ENCODE measurements at regions not wholly inside any gene's neighbourhood (a gene's known extent, or its start where the extent isn't known, plus 50 kb on each side); places are given as distances from the start of the nearest gene placed in this dataset.

DNA sequence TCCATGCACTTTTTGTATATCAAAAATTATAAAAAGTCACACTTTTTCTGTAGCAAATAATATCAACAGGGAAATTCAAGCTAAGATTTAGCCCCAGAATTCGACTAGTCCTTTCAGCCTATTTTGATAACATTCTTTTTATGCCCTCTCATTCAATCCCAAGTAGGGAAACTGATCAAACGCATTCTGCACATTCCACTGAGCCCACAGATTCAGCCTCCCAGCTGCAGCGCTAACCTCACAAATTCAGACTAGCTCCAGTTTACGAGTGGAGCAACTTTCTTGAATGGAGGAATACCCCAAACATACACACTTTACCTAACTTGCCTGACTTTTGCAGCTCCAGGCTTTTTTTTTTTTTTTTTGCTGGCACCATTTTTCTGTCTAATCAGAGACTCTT, 70.3 kb upstream of the HEY2 start:
- POLR2A ChIA-PET (ENCODE audit: unreplicated experiment) = interaction anchor here (0.6 kb wide), 1 partner anchor 20 kb away, joined by 3 read pairs; no protein-coding TSS in a partner anchor
- Histone ChIP-seq H3K9me1 (ENCODE audit: insufficient read depth, low read length) (no peaks in the 10 kb centered on the region), H3K36me3 (ENCODE audit: control insufficient read depth, insufficient read depth, low read length) (no peaks in the 10 kb centered on the region), H3K56ac (ENCODE audit: extremely low read depth, insufficient read depth, low read length) (no peak overlapping the region), H2BK5ac (ENCODE audit: low read depth, low read length, poor library complexity, severe bottlenecking) (no peak overlapping the region), H3K4me3 (ENCODE audit: insufficient read depth, low read depth, low read length) (no peak overlapping the region), H3K23ac (ENCODE audit: low read depth, low read length) (no peak overlapping the region), H2BK15ac (ENCODE audit: low read depth, low read length) (no peak overlapping the region), H2BK120ac (ENCODE audit: low read depth, low read length) (no peak overlapping the region), H4K20me1 (ENCODE audit: insufficient read depth, low read length) (no peaks in the 10 kb centered on the region), H2BK20ac (ENCODE audit: low read depth, low read length) (no peak overlapping the region), H3K9ac (ENCODE audit: low read depth, low read length) (no peak overlapping the region), H4K5ac (ENCODE audit: low read depth, low read length) (no peak overlapping the region), H3K79me1 (ENCODE audit: low read depth in 1 of 2, low read length in 2 of 2) (no peaks in the 10 kb centered on the region), H3K18ac (ENCODE audit: low read depth, low read length) (no peak overlapping the region), H3K4me2 (ENCODE audit: low read depth, low read length) (no peak overlapping the region), H2AK9ac (replicated peaks; ENCODE audit: low read depth, low read length, poor library complexity) (no peak overlapping the region), H4K91ac (ENCODE audit: insufficient read depth, low read depth, low read length) (no peak overlapping the region), H3K14ac (replicated peaks; ENCODE audit: low read depth, low read length) (no peak overlapping the region), H3K9me3 (ENCODE audit: control insufficient read depth, insufficient read depth, low read length) (no peaks in the 10 kb centered on the region), H2AFZ (replicated peaks; ENCODE audit: low read length, poor library complexity) (no peak overlapping the region), H3K27ac (ENCODE audit: insufficient read depth, low read length) (no peak overlapping the region), H4K8ac (ENCODE audit: low read depth in 2 of 2, low read length in 2 of 2) (no peak overlapping the region), H3K27me3 (ENCODE audit: control insufficient read depth, insufficient read depth, low read length) (no peaks in the 10 kb centered on the region), H3K4ac (ENCODE audit: low read depth, low read length) (no peak overlapping the region), H2AK5ac (ENCODE audit: low read depth, low read length) (no peak overlapping the region), H3K4me1 (ENCODE audit: control insufficient read depth, insufficient read depth, low read length) (no peaks in the 10 kb centered on the region)
- CTCF ChIA-PET = no interaction called here
- no TSS peak for BruUV-seq (replicated peaks)
- WGBS, 2 experiments (ENCODE audit: extremely low coverage in 2 of 2, insufficient read length in 1 of 2) = 0% methylated on average over 1 of the region's 4 CpGs; no CpG with 5 or more reads in 1 of the 2 experiments
- dilution Hi-C loops (cut with HindIII; ENCODE audit: low sequenced_read_pairs, unreplicated experiment) = no loop called here
- no peak for TF ChIP-seq FOS (IDR thresholded peaks at IDR 0.05; ENCODE audit: low read depth, low read length)
- no peak for TF ChIP-seq MAZ (IDR thresholded peaks at IDR 0.05; ENCODE audit: borderline replicate concordance, low read depth, low read length)
- no peak for TF ChIP-seq CHD1 (IDR thresholded peaks at IDR 0.05; ENCODE audit: low read depth, low read length)
- TF ChIP-seq RAD21 (IDR thresholded peaks at IDR 0.05; ENCODE audit: low read length) = no peak
- TF ChIP-seq CEBPB (IDR thresholded peaks at IDR 0.05; ENCODE audit: low read depth, low read length) = no peak
- no peak for TF ChIP-seq MXI1 (IDR thresholded peaks at IDR 0.05; ENCODE audit: borderline replicate concordance, low read depth, low read length)
- TF ChIP-seq BHLHE40 (IDR thresholded peaks at IDR 0.05; ENCODE audit: low read depth, low read length) = no peak
- TF ChIP-seq, protein P1, sequence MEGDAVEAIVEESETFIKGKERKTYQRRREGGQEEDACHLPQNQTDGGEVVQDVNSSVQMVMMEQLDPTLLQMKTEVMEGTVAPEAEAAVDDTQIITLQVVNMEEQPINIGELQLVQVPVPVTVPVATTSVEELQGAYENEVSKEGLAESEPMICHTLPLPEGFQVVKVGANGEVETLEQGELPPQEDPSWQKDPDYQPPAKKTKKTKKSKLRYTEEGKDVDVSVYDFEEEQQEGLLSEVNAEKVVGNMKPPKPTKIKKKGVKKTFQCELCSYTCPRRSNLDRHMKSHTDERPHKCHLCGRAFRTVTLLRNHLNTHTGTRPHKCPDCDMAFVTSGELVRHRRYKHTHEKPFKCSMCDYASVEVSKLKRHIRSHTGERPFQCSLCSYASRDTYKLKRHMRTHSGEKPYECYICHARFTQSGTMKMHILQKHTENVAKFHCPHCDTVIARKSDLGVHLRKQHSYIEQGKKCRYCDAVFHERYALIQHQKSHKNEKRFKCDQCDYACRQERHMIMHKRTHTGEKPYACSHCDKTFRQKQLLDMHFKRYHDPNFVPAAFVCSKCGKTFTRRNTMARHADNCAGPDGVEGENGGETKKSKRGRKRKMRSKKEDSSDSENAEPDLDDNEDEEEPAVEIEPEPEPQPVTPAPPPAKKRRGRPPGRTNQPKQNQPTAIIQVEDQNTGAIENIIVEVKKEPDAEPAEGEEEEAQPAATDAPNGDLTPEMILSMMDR (conservative IDR thresholded peaks at IDR 0.05; ENCODE audit: low read depth, low read length) = no peak
- no peak for TF ChIP-seq ELK1 (IDR thresholded peaks at IDR 0.05; ENCODE audit: borderline replicate concordance, low read depth, low read length)
- TF ChIP-seq RCOR1 (IDR thresholded peaks at IDR 0.05; ENCODE audit: insufficient replicate concordance, low read length) = no peak
- TF ChIP-seq MAFK (IDR thresholded peaks at IDR 0.05; ENCODE audit: low read depth, low read length) = no peak
- no peak for TF ChIP-seq USF2 (IDR thresholded peaks at IDR 0.05; ENCODE audit: low read depth, low read length)
- TF ChIP-seq SMC3 (IDR thresholded peaks at IDR 0.05; ENCODE audit: low read depth, low read length) = no peak
- no peak for TF ChIP-seq RFX5 (IDR thresholded peaks at IDR 0.05; ENCODE audit: low read depth, low read length)
- no peak for TF ChIP-seq NFE2L2 (IDR thresholded peaks at IDR 0.05; ENCODE audit: low read depth, low read length)
- DNase-seq (no peak), ATAC-seq (ENCODE audit: low read depth) (no peak)
- in situ Hi-C loops (cut with MboI; ENCODE audit: low sequenced_read_pairs) = no loop called here
- intact Hi-C loops (cut with micrococcal nuclease) = no loop called here
